ENCODE measurements at regions not wholly inside any gene's neighbourhood (a gene's known extent, or its start where the extent isn't known, plus 50 kb on each side); places are given as distances from the start of the nearest gene placed in this dataset.
A peak's percentile ranks its signal among the peaks of the same experiment; 100 is the strongest.

GRCh38 chr2:48109491-48110204 is 203.3 kb upstream of the FBXO11 start:
- TF ChIP-seq CTCF (IDR thresholded peaks at IDR 0.05; ENCODE audit: partially characterized antibody, unreplicated experiment): no peak
- H3K27me3 Mint-ChIP-seq (ENCODE audit: unreplicated experiment): peaks cover 7% of the 10 kb centered on the region
- H3K4me3 Mint-ChIP-seq (ENCODE audit: unreplicated experiment): no peak overlapping the region
- peaks cover 25% of the 10 kb centered on the region for H3K4me1 Mint-ChIP-seq (ENCODE audit: low read depth, unreplicated experiment)
- H3K9me3 Mint-ChIP-seq (ENCODE audit: unreplicated experiment): peaks cover 10% of the 10 kb centered on the region
- H3K27ac Mint-ChIP-seq (ENCODE audit: unreplicated experiment): no peak overlapping the region
- DNase-seq: no peak
- H3K36me3 Mint-ChIP-seq (ENCODE audit: unreplicated experiment): no peaks in the 10 kb centered on the region

DNA sequence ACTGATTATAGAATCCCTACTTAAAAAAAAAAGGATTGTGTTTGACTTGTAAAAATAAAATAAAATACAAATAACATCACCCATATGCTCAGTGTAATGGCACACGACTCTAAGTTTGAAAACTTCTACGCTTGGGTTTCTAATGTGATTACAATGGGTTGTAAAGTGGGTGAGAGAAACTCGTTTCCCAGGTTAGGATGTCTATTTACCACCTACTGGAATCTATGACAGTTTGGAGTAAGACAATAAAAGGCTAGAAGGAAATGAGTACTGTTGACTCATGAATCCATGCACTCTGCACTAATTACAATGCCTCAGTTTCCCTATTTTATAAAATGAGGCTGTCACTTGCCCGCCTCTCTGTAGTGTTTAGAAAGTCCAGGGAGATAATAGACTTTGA is 204.0 kb upstream of the FOXN2 start:
- peaks cover 10% of the 10 kb centered on the region for H3K9me3 Mint-ChIP-seq (ENCODE audit: unreplicated experiment)
- no peak for DNase-seq
- TF ChIP-seq CTCF (IDR thresholded peaks at IDR 0.05; ENCODE audit: partially characterized antibody, unreplicated experiment): no peak
- H3K4me1 Mint-ChIP-seq (ENCODE audit: low read depth, unreplicated experiment): peaks cover 25% of the 10 kb centered on the region
- H3K27me3 Mint-ChIP-seq (ENCODE audit: unreplicated experiment): peaks cover 7% of the 10 kb centered on the region
- H3K4me3 Mint-ChIP-seq (ENCODE audit: unreplicated experiment): peak overlapping the region; percentile 91
- no peaks in the 10 kb centered on the region for H3K36me3 Mint-ChIP-seq (ENCODE audit: unreplicated experiment)
- H3K27ac Mint-ChIP-seq (ENCODE audit: unreplicated experiment): peak overlapping the region; percentile 99

DNA sequence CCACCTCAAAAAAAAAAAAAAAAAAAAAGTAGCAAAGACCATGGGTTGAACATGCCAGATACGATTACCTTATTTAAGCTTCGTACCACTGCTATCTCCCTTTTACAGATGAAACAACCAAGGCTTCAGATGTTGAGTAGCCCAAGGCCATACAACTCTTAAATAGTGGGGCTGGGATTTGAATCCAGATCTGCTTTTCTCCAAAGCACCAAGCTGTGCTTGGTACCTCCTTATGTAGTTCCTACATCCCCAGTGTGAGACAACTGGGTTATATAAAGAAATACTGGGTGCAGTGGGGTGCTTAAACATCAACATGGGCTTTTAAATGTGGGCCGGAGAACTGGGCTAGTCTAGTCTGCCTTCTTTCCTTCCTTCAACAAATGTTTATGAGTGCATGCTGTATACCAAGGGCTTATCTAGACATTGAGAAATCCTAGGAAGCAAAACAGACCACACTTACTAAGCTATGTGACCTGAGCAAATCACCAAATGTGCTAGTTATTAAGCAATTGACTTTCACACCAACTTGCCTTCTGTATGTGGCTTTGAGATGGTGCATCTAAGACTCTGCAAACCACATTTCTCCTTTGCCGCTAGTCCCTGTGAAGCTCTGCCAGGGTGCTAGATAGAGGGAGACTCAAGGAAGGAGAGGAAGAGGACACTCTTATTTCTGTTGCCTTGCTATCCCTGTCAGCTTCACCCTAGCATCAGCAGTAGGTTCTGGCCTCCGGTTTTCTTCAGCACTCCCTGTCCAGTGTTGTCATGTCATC is 201.4 kb upstream of the FOXN2 start:
- H3K27ac Mint-ChIP-seq (ENCODE audit: unreplicated experiment): peak overlapping the region; percentile 65
- no peak overlapping the region for H3K4me3 Mint-ChIP-seq (ENCODE audit: unreplicated experiment)
- DNase-seq: no peak
- H3K9me3 Mint-ChIP-seq (ENCODE audit: unreplicated experiment): peaks cover 10% of the 10 kb centered on the region
- peaks cover 5% of the 10 kb centered on the region for H3K27me3 Mint-ChIP-seq (ENCODE audit: unreplicated experiment)
- no peak for TF ChIP-seq CTCF (IDR thresholded peaks at IDR 0.05; ENCODE audit: partially characterized antibody, unreplicated experiment)
- peaks cover 12% of the 10 kb centered on the region for H3K4me1 Mint-ChIP-seq (ENCODE audit: low read depth, unreplicated experiment)
- H3K36me3 Mint-ChIP-seq (ENCODE audit: unreplicated experiment): no peaks in the 10 kb centered on the region

- peaks cover 5% of the 10 kb centered on the region for H3K27me3 Mint-ChIP-seq (ENCODE audit: unreplicated experiment)
- TF ChIP-seq CTCF (IDR thresholded peaks at IDR 0.05; ENCODE audit: partially characterized antibody, unreplicated experiment): no peak
- no peak overlapping the region for H3K4me3 Mint-ChIP-seq (ENCODE audit: unreplicated experiment)
- no peak for DNase-seq
- H3K4me1 Mint-ChIP-seq (ENCODE audit: low read depth, unreplicated experiment): peaks cover 12% of the 10 kb centered on the region
- H3K36me3 Mint-ChIP-seq (ENCODE audit: unreplicated experiment): no peaks in the 10 kb centered on the region
- H3K27ac Mint-ChIP-seq (ENCODE audit: unreplicated experiment): peak overlapping the region; percentile 65
- H3K9me3 Mint-ChIP-seq (ENCODE audit: unreplicated experiment): peaks cover 10% of the 10 kb centered on the region
Measured at GRCh38 chr2:48113767-48114166, 200.7 kb upstream of the FOXN2 start.

GRCh38 chr2:48114256-48114655 is 200.2 kb upstream of the FOXN2 start:
- H3K27me3 Mint-ChIP-seq (ENCODE audit: unreplicated experiment): peaks cover 5% of the 10 kb centered on the region
- H3K4me3 Mint-ChIP-seq (ENCODE audit: unreplicated experiment): no peak overlapping the region
- H3K4me1 Mint-ChIP-seq (ENCODE audit: low read depth, unreplicated experiment): peaks cover 12% of the 10 kb centered on the region
- no peak for TF ChIP-seq CTCF (IDR thresholded peaks at IDR 0.05; ENCODE audit: partially characterized antibody, unreplicated experiment)
- peaks cover 10% of the 10 kb centered on the region for H3K9me3 Mint-ChIP-seq (ENCODE audit: unreplicated experiment)
- H3K27ac Mint-ChIP-seq (ENCODE audit: unreplicated experiment): no peak overlapping the region
- H3K36me3 Mint-ChIP-seq (ENCODE audit: unreplicated experiment): no peaks in the 10 kb centered on the region
- no peak for DNase-seq
